H1 (cell line): ENCODE measurements at regions not wholly inside any gene's neighbourhood (a gene's known extent, or its start where the extent isn't known, plus 50 kb on each side); places are given as distances from the start of the nearest gene placed in this dataset.

Source experiments
- CTCF ChIA-PET: fragments of 300-600 bp; sonication (Branson Sonifier 250); formaldehyde crosslinking; loops from one replicate; lab custom pipeline; 2021; ENCODE audit not compliant: partially characterized antibody; lab: Charles Lee
- POLR2A ChIA-PET: fragments of 300-600 bp; sonication (Branson Sonifier 250); formaldehyde crosslinking; loops from one replicate; lab custom pipeline; 2021; ENCODE audit warnings: inconsistent platforms; ENCODE audit not compliant: partially characterized antibody; lab: Charles Lee
- DNase-seq, 2 experiments: peaks; one replicate each; pipeline versions ENCODE4 v3.0.0 to v3.0.0-alpha.2; 2010 to 2022; ENCODE audit warnings: low spot score in 2 of 2, low read depth in 1 of 2, mixed read lengths in 1 of 2
- FAIRE-seq: peaks from 2 replicates; lab custom pipeline; 2011; peaks lifted over from hg19 to GRCh38; lab: Jason Lieb, UNC
- H2AFZ ChIP-seq: 2 replicates; pipeline ENCODE4 v1.8.1; 2012; ENCODE audit warnings: low read length, inconsistent platforms
- H2AK5ac ChIP-seq: 2 replicates; pipeline ENCODE4 v1.6.1; 2013; ENCODE audit warnings: low read depth, low read length
- H2BK120ac ChIP-seq: replicated peaks from 2 replicates; pipeline ENCODE3; 2013; ENCODE audit warnings: low read depth, low read length, inconsistent platforms
- H2BK12ac ChIP-seq: 2 replicates; pipeline ENCODE4 v1.6.1; 2013; ENCODE audit warnings: low read depth, low read length
- H2BK15ac ChIP-seq: 2 replicates; pipeline ENCODE4 v1.6.1; 2013; ENCODE audit warnings: low read length
- H2BK20ac ChIP-seq: 2 replicates; pipeline ENCODE4 v1.6.1; 2013; ENCODE audit warnings: low read length
- H2BK5ac ChIP-seq: 2 replicates; pipeline ENCODE4 v1.6.1; 2013; ENCODE audit warnings: low read depth, low read length
- H3K14ac ChIP-seq: 2 replicates; pipeline ENCODE4 v1.6.1; 2013; ENCODE audit warnings: inconsistent platforms; ENCODE audit not compliant: insufficient read length
- H3K18ac ChIP-seq: 2 replicates; pipeline ENCODE4 v1.6.1; 2013; ENCODE audit warnings: low read length; ENCODE audit errors: extremely low read depth
- H3K23ac ChIP-seq: 2 replicates; pipeline ENCODE4 v1.6.1; 2013; ENCODE audit warnings: inconsistent platforms; ENCODE audit not compliant: insufficient read length
- H3K23me2 ChIP-seq: 2 replicates; pipeline ENCODE4 v1.6.1; 2013; ENCODE audit warnings: low read depth, low read length
- H3K27ac ChIP-seq: 2 replicates; pipeline ENCODE4 v1.6.1; 2011; ENCODE audit warnings: low read depth, low read length, inconsistent platforms
- H3K27me3 ChIP-seq, 4 experiments: replicated peaks in 1 of 4; 1 replicate in 1 of 4; 2 replicates in 3 of 4; pipeline versions ENCODE4 v1.6.1 to v1.8.1; 2011 to 2013; ENCODE audit warnings: low read length in 3 of 4, mild to moderate bottlenecking in 3 of 4, inconsistent platforms in 2 of 4, mixed read lengths in 2 of 4, moderate library complexity in 1 of 4; ENCODE audit not compliant: control insufficient read depth in 3 of 4, insufficient read depth in 3 of 4; ENCODE audit errors: extremely low read depth in 1 of 4
- H3K36me3 ChIP-seq, 4 experiments: 2 replicates each; pipeline versions ENCODE4 v1.6.1 to v1.8.1; 2011 to 2013; ENCODE audit warnings: mild to moderate bottlenecking in 4 of 4, low read length in 3 of 4, moderate library complexity in 2 of 4, control low read depth in 1 of 4, inconsistent platforms in 1 of 4; ENCODE audit not compliant: insufficient read depth in 4 of 4, control insufficient read depth in 2 of 4
- H3K4ac ChIP-seq: replicated peaks from 2 replicates; pipeline ENCODE3; 2013; ENCODE audit warnings: low read length, low read depth, mixed read lengths, inconsistent platforms; ENCODE audit not compliant: insufficient read length
- H3K4me1 ChIP-seq, 4 experiments: replicated peaks in 1 of 4; 1 replicate in 1 of 4; 2 replicates in 3 of 4; pipeline versions ENCODE4 v1.6.1 to v1.8.1; 2011 to 2013; ENCODE audit warnings: low read length in 3 of 4, inconsistent platforms in 2 of 4, mixed read lengths in 1 of 4; ENCODE audit not compliant: insufficient read depth in 4 of 4, control insufficient read depth in 3 of 4
- H3K4me2 ChIP-seq, 2 experiments: 2 replicates each; pipeline versions ENCODE4 v1.6.1 to v1.8.1; 2011 to 2013; ENCODE audit warnings: low read depth in 2 of 2, low read length in 2 of 2, control low read depth in 1 of 2, inconsistent platforms in 1 of 2, mild to moderate bottlenecking in 1 of 2; ENCODE audit not compliant: insufficient read depth in 1 of 2
- H3K4me3 ChIP-seq, 4 experiments: fragments of 200-600, 300-600 bp in 1 of 4; sonication (generic), shearing (Covaris generic), sonication (Bioruptor Twin) in 1 of 4; 2 replicates each; pipeline versions ENCODE4 v1.5.1 to v1.8.1; 2011 to 2016; ENCODE audit warnings: low read length in 4 of 4, low read depth in 3 of 4, control low read depth in 2 of 4, inconsistent platforms in 2 of 4, mild to moderate bottlenecking in 2 of 4, mixed read lengths in 1 of 4, moderate library complexity in 1 of 4; ENCODE audit not compliant: insufficient read depth in 2 of 4; ENCODE audit errors: extremely low read depth in 1 of 4
- H3K56ac ChIP-seq: replicated peaks from 2 replicates; pipeline ENCODE3; 2013; ENCODE audit warnings: low read depth, mild to moderate bottlenecking, mixed read lengths, low read length, inconsistent platforms; ENCODE audit not compliant: insufficient read length
- H3K79me1 ChIP-seq: 2 replicates; pipeline ENCODE4 v1.6.1; 2013; ENCODE audit warnings: low read depth, low read length, control low read depth
- H3K79me2 ChIP-seq, 2 experiments: 2 replicates each; pipeline versions ENCODE4 v1.6.1 to v1.8.1; 2012 to 2013; ENCODE audit warnings: low read length in 2 of 2, mild to moderate bottlenecking in 2 of 2, inconsistent platforms in 1 of 2; ENCODE audit not compliant: insufficient read depth in 2 of 2, control insufficient read depth in 1 of 2
- H3K9ac ChIP-seq, 4 experiments: replicated peaks in 1 of 4; 1 replicate in 1 of 4; 2 replicates in 3 of 4; pipeline versions ENCODE4 v1.6.1 to v1.8.1; 2011 to 2013; ENCODE audit warnings: low read depth in 3 of 4, low read length in 3 of 4, control low read depth in 2 of 4, mild to moderate bottlenecking in 2 of 4, moderate library complexity in 2 of 4, inconsistent platforms in 1 of 4; ENCODE audit errors: extremely low read depth in 1 of 4
- H3K9me3 ChIP-seq, 2 experiments: 2 replicates each; pipeline versions ENCODE4 v1.6.1 to v1.8.1; 2012 to 2013; ENCODE audit warnings: mild to moderate bottlenecking in 2 of 2, moderate library complexity in 2 of 2, control low read depth in 1 of 2, inconsistent platforms in 1 of 2, low read depth in 1 of 2, low read length in 1 of 2, mixed read lengths in 1 of 2; ENCODE audit not compliant: insufficient read depth in 2 of 2
- H4K20me1 ChIP-seq, 2 experiments: replicated peaks in 1 of 2; 2 replicates each; pipeline versions ENCODE3 to v1.8.1; 2011 to 2013; ENCODE audit warnings: inconsistent platforms in 2 of 2, low read length in 2 of 2, mild to moderate bottlenecking in 1 of 2; ENCODE audit not compliant: insufficient read depth in 2 of 2, control insufficient read depth in 1 of 2
- H4K5ac ChIP-seq: 2 replicates; pipeline ENCODE4 v1.6.1; 2013; ENCODE audit warnings: low read length, low read depth, mixed read lengths, inconsistent platforms; ENCODE audit not compliant: insufficient read length
- H4K8ac ChIP-seq: 2 replicates; pipeline ENCODE4 v1.8.0; 2013; ENCODE audit warnings: mild to moderate bottlenecking, moderate library complexity, low read length, inconsistent platforms; ENCODE audit not compliant: insufficient read depth; ENCODE audit errors: extremely low read depth
- H4K91ac ChIP-seq: replicated peaks from 2 replicates; pipeline ENCODE3; 2013; ENCODE audit warnings: low read length, mixed read lengths, inconsistent platforms; ENCODE audit not compliant: insufficient read length
- RXRA ChIP-seq: IDR thresholded peaks from 2 replicates; pipeline ENCODE4 v1.6.1; 2011; ENCODE audit warnings: low read depth, mild to moderate bottlenecking, low read length, moderate library complexity; ENCODE audit not compliant: insufficient read depth
- WGBS, 2 experiments: shearing (Covaris generic) in 1 of 2; methylation state at CpG; one replicate each; pipeline versions ENCODE4 v1.1.6 to v1.1.7; 2013 to 2015; ENCODE audit warnings: low lambda C conversion rate in 2 of 2, mixed read lengths in 2 of 2, inconsistent platforms in 1 of 2, low coverage in 1 of 2, missing lambda C conversion rate in 1 of 2; ENCODE audit not compliant: insufficient replicate concordance in 2 of 2, insufficient coverage in 1 of 2, insufficient read length in 1 of 2; ENCODE audit errors: extremely low coverage in 1 of 2, missing lambda C conversion rate in 1 of 2; 5-methylcytosine and 5-hydroxymethylcytosine counted together

GRCh38 chr13:90824032-90824431 is 523.5 kb upstream of the MIR17HG start:
- Histone ChIP-seq H3K23ac (no peak overlapping the region), H3K79me1 (no peaks in the 10 kb centered on the region), H3K9ac (no peak overlapping the region), H3K56ac (no peak overlapping the region), H3K23me2 (no peaks in the 10 kb centered on the region), H3K14ac (no peak overlapping the region), H3K36me3 (no peaks in the 10 kb centered on the region), H2BK20ac (no peak overlapping the region), H2BK12ac (no peak overlapping the region), H3K9me3 (no peaks in the 10 kb centered on the region), H2BK5ac (no peak overlapping the region), H2AK5ac (no peak overlapping the region), H4K20me1 (no peaks in the 10 kb centered on the region), H3K27ac (no peak overlapping the region), H3K79me2 (no peaks in the 10 kb centered on the region), H2BK15ac (no peak overlapping the region), H3K4me1 (no peaks in the 10 kb centered on the region), H2AFZ (no peak overlapping the region), H3K4ac (no peak overlapping the region), H3K4me2 (no peak overlapping the region), H3K4me3 (no peak overlapping the region), H4K8ac (no peak overlapping the region), H3K18ac (no peak overlapping the region), H4K5ac (no peak overlapping the region), H3K27me3 (no peaks in the 10 kb centered on the region), H4K91ac (no peak overlapping the region), H2BK120ac (no peak overlapping the region)
- 92% methylated on average over 2 of the region's 2 CpGs; no CpG with 5 or more reads in 1 of the 2 experiments for WGBS, 2 experiments
- ChIA-PET CTCF (no interaction called here), POLR2A (no interaction called here)
- no peak for FAIRE-seq
- TF ChIP-seq RXRA = no peak
- no peak for DNase-seq
